PC-9 (cell line): ENCODE measurements at regions not wholly inside any gene's neighbourhood (a gene's known extent, or its start where the extent isn't known, plus 50 kb on each side); places are given as distances from the start of the nearest gene placed in this dataset.

Source experiments
- BruUV-seq: library from RNA; stranded (reverse); fragments of 400-500 nt; replicated peaks from 2 replicates; lab custom pipeline; 2021; lab: Mats Ljungman, UMichigan
- CTCF ChIA-PET: fragments of 300-600 bp; sonication (Branson Sonifier 250); formaldehyde crosslinking; loops from one replicate; lab custom pipeline; 2022; ENCODE audit warnings: antibody characterized with exemption; lab: Charles Lee
- POLR2A ChIA-PET: fragments of 300-600 bp; sonication (Branson Sonifier 250); formaldehyde crosslinking; loops from one replicate; lab custom pipeline; 2022; ENCODE audit warnings: antibody characterized with exemption; ENCODE audit not compliant: unreplicated experiment; lab: Charles Lee
- DNase-seq, 2 experiments: peaks; one replicate each; pipeline versions ENCODE4 v3.0.0 to v3.0.0-alpha.2; 2015 to 2022; ENCODE audit warnings: mixed read lengths in 1 of 2
- H2AFZ ChIP-seq: fragments of 200-600 bp; sonication (generic); 2 replicates; pipeline ENCODE4 v1.8.1; 2017; ENCODE audit warnings: antibody characterized with exemption
- H3F3A ChIP-seq: fragments of 200-600 bp; sonication (generic); 2 replicates; pipeline ENCODE4 v1.8.1; 2017; ENCODE audit warnings: antibody characterized with exemption, mild to moderate bottlenecking, low read depth; ENCODE audit not compliant: insufficient read depth
- H3K27ac ChIP-seq: fragments of 200-600 bp; sonication (generic); 2 replicates; pipeline ENCODE4 v1.6.1; 2016; ENCODE audit warnings: mixed run types
- H3K27me3 ChIP-seq: fragments of 200-600 bp; sonication (generic); 2 replicates; pipeline ENCODE4 v1.6.1; 2016; ENCODE audit warnings: low read depth, mixed run types; ENCODE audit not compliant: insufficient read depth
- H3K36me3 ChIP-seq: fragments of 200-600 bp; sonication (generic); 2 replicates; pipeline ENCODE4 v1.6.1; 2016; ENCODE audit warnings: low read depth, mixed run types
- H3K4me1 ChIP-seq: fragments of 200-600 bp; sonication (generic); replicated peaks from 2 replicates; pipeline ENCODE4 v1.6.1; 2016; ENCODE audit warnings: mixed run types; ENCODE audit not compliant: insufficient read depth
- H3K4me2 ChIP-seq: fragments of 200-600 bp; sonication (generic); 2 replicates; pipeline ENCODE4 v1.6.1; 2017; ENCODE audit warnings: mixed run types
- H3K4me3 ChIP-seq: fragments of 200-600 bp; sonication (generic); 2 replicates; pipeline ENCODE4 v1.6.1; 2016; ENCODE audit warnings: mixed run types
- H3K79me2 ChIP-seq: fragments of 200-600 bp; sonication (generic); 2 replicates; pipeline ENCODE4 v1.6.1; 2017; ENCODE audit warnings: low read depth, mixed run types
- H3K9me2 ChIP-seq: fragments of 200-600 bp; sonication (generic); 2 replicates; pipeline ENCODE4 v1.8.1; 2017; ENCODE audit warnings: mild to moderate bottlenecking; ENCODE audit not compliant: insufficient read depth
- H3K9me3 ChIP-seq: fragments of 200-600 bp; sonication (generic); 2 replicates; pipeline ENCODE4 v1.8.1; 2016; ENCODE audit warnings: low read depth; ENCODE audit not compliant: insufficient read depth
- H4K20me1 ChIP-seq: fragments of 200-600 bp; sonication (generic); 2 replicates; pipeline ENCODE4 v1.8.1; 2017; ENCODE audit not compliant: insufficient read depth
- CTCF ChIP-seq: fragments of 200-600 bp; sonication (generic); conservative IDR thresholded peaks from 2 replicates; pipeline ENCODE4 v1.6.1; 2017; ENCODE audit warnings: mixed run types, antibody characterized with exemption, mild to moderate bottlenecking, moderate library complexity
- EZH2 ChIP-seq: fragments of 200-600 bp; sonication (generic); IDR thresholded peaks from 2 replicates; pipeline ENCODE4 v1.8.0; 2017; ENCODE audit warnings: antibody characterized with exemption, low read depth
- intact Hi-C: fragments of 100-400 bp; cut with micrococcal nuclease; formaldehyde crosslinking; loops from one replicate; pipeline ENCODE4 v1.10.0; 2022; ENCODE audit not compliant: unreplicated experiment

- TF ChIP-seq EZH2: no peak
- TF ChIP-seq CTCF: no peak
- Histone ChIP-seq H3K9me2 (no peaks in the 10 kb centered on the region), H3F3A (no peaks in the 10 kb centered on the region), H3K9me3 (no peaks in the 10 kb centered on the region), H3K27ac (no peak overlapping the region), H3K4me2 (no peak overlapping the region), H3K4me1 (no peaks in the 10 kb centered on the region), H3K27me3 (no peaks in the 10 kb centered on the region), H3K4me3 (no peak overlapping the region), H3K36me3 (no peaks in the 10 kb centered on the region), H4K20me1 (no peaks in the 10 kb centered on the region), H3K79me2 (no peaks in the 10 kb centered on the region), H2AFZ (no peak overlapping the region)
- BruUV-seq: no TSS peak
- no peak for DNase-seq
- intact Hi-C loops: no loop called here
- POLR2A ChIA-PET: interaction anchor here (0.6 kb wide), 1 partner anchor 1246 kb away, joined by 4 read pairs; no protein-coding TSS in a partner anchor
- CTCF ChIA-PET: no interaction called here
Measured at GRCh38 chr12:67001251-67001650, 267.9 kb upstream of the CAND1 start.

- Histone ChIP-seq H3K4me1 (no peaks in the 10 kb centered on the region), H3K4me2 (no peak overlapping the region), H2AFZ (no peak overlapping the region), H3K4me3 (no peak overlapping the region), H3K9me3 (no peaks in the 10 kb centered on the region), H3K27ac (no peak overlapping the region), H4K20me1 (no peaks in the 10 kb centered on the region), H3K79me2 (no peaks in the 10 kb centered on the region), H3K9me2 (no peaks in the 10 kb centered on the region), H3F3A (no peaks in the 10 kb centered on the region), H3K36me3 (no peaks in the 10 kb centered on the region), H3K27me3 (no peaks in the 10 kb centered on the region)
- TF ChIP-seq EZH2: no peak
- no peak for TF ChIP-seq CTCF
- no peak for DNase-seq
- ChIA-PET CTCF (no interaction called here), POLR2A (no interaction called here)
- BruUV-seq: no TSS peak
- intact Hi-C loops: no loop called here
Measured at GRCh38 chr12:67002720-67003119, 266.4 kb upstream of the CAND1 start.

- Histone ChIP-seq H3K4me3 (no peak overlapping the region), H3K79me2 (no peaks in the 10 kb centered on the region)
Measured at GRCh38 chr12:67006610-67007009, 262.5 kb upstream of the CAND1 start.

More at GRCh38 chr12:67006610-67007009, 262.5 kb upstream of the CAND1 start:
- Histone ChIP-seq H2AFZ (no peak overlapping the region), H3K27me3 (no peaks in the 10 kb centered on the region), H3K36me3 (no peaks in the 10 kb centered on the region), H3K9me3 (no peaks in the 10 kb centered on the region), H3K27ac (no peak overlapping the region), H3K9me2 (no peaks in the 10 kb centered on the region), H3F3A (no peaks in the 10 kb centered on the region), H4K20me1 (no peaks in the 10 kb centered on the region), H3K4me1 (no peaks in the 10 kb centered on the region), H3K4me2 (no peak overlapping the region)
- POLR2A ChIA-PET: no interaction called here
- BruUV-seq: no TSS peak
- no peak for TF ChIP-seq EZH2
- TF ChIP-seq CTCF: no peak
- intact Hi-C loops: no loop called here
- CTCF ChIA-PET: no interaction called here
- DNase-seq: no peak
